Activated CD4-positive, alpha-beta T cell treated with anti-CD3 and anti-CD28 coated beads, Interleukin-2, amount 10 ng/mL, durations not matched to agents 24 days and 14 days (primary cell): ENCODE measurements at regions not wholly inside any gene's neighbourhood (a gene's known extent, or its start where the extent isn't known, plus 50 kb on each side); places are given as distances from the start of the nearest gene placed in this dataset.

Source experiments
- DNase-seq: peaks from one replicate; pipeline ENCODE4 v3.0.0; 2022
- H3K27ac Mint-ChIP-seq: one replicate; pipeline ENCODE4 v1.8.0; 2022; ENCODE audit warnings: mild to moderate bottlenecking, mixed read lengths
- H3K27me3 Mint-ChIP-seq: one replicate; pipeline ENCODE4 v1.8.0; 2022; ENCODE audit warnings: mixed read lengths
- H3K36me3 Mint-ChIP-seq: one replicate; pipeline ENCODE4 v1.8.0; 2022; ENCODE audit warnings: low read depth, mild to moderate bottlenecking, mixed read lengths
- H3K4me1 Mint-ChIP-seq: one replicate; pipeline ENCODE4 v1.8.0; 2021; ENCODE audit warnings: mixed read lengths
- H3K4me3 Mint-ChIP-seq: one replicate; pipeline ENCODE4 v1.8.0; 2022; ENCODE audit warnings: mild to moderate bottlenecking, moderate library complexity, mixed read lengths
- H3K9me3 Mint-ChIP-seq: one replicate; pipeline ENCODE4 v1.8.0; 2021; ENCODE audit warnings: mixed read lengths
- intact Hi-C: fragments of 100-400 bp; cut with micrococcal nuclease; formaldehyde crosslinking; loops from one replicate; pipeline ENCODE4 v1.15.1; 2023

- H3K36me3 Mint-ChIP-seq: no peaks in the 10 kb centered on the region
- no peak for DNase-seq
- intact Hi-C loops: no loop called here
- H3K9me3 Mint-ChIP-seq: no peaks in the 10 kb centered on the region
- H3K27me3 Mint-ChIP-seq: peaks cover 4% of the 10 kb centered on the region
- H3K4me3 Mint-ChIP-seq: no peak overlapping the region
- H3K4me1 Mint-ChIP-seq: no peaks in the 10 kb centered on the region
- H3K27ac Mint-ChIP-seq: no peak overlapping the region
Measured at GRCh38 chr6:113649880-113650609, 207.1 kb upstream of the MARCKS start.

- no peaks in the 10 kb centered on the region for H3K4me1 Mint-ChIP-seq
- no peak overlapping the region for H3K4me3 Mint-ChIP-seq
- intact Hi-C loops: no loop called here
- no peaks in the 10 kb centered on the region for H3K36me3 Mint-ChIP-seq
- H3K27me3 Mint-ChIP-seq: peaks cover 4% of the 10 kb centered on the region
- H3K27ac Mint-ChIP-seq: no peak overlapping the region
- no peak for DNase-seq
- no peaks in the 10 kb centered on the region for H3K9me3 Mint-ChIP-seq
Measured at GRCh38 chr6:113650610-113650979, 206.6 kb upstream of the MARCKS start.

- H3K9me3 Mint-ChIP-seq: no peaks in the 10 kb centered on the region
- no peak for DNase-seq
- peaks cover 4% of the 10 kb centered on the region for H3K27me3 Mint-ChIP-seq
- H3K4me1 Mint-ChIP-seq: no peaks in the 10 kb centered on the region
- intact Hi-C loops: no loop called here
- H3K27ac Mint-ChIP-seq: no peak overlapping the region
- no peak overlapping the region for H3K4me3 Mint-ChIP-seq
- H3K36me3 Mint-ChIP-seq: no peaks in the 10 kb centered on the region
Measured at GRCh38 chr6:113651120-113651519, 206.0 kb upstream of the MARCKS start.

GRCh38 chr6:113651920-113652319 is 205.2 kb upstream of the MARCKS start:
- Mint-ChIP-seq H3K4me3 (no peak overlapping the region), H3K36me3 (no peaks in the 10 kb centered on the region), H3K4me1 (no peaks in the 10 kb centered on the region), H3K27ac (no peak overlapping the region), H3K27me3 (peaks cover 4% of the 10 kb centered on the region), H3K9me3 (no peaks in the 10 kb centered on the region)
- intact Hi-C loops: no loop called here
- DNase-seq: no peak

GRCh38 chr6:113653275-113653674 is 203.9 kb upstream of the MARCKS start:
- Mint-ChIP-seq H3K4me3 (no peak overlapping the region), H3K27ac (no peak overlapping the region), H3K9me3 (no peaks in the 10 kb centered on the region), H3K4me1 (no peaks in the 10 kb centered on the region), H3K36me3 (no peaks in the 10 kb centered on the region), H3K27me3 (peaks cover 2% of the 10 kb centered on the region)
- intact Hi-C loops: no loop called here
- DNase-seq: no peak

- Mint-ChIP-seq H3K4me1 (no peaks in the 10 kb centered on the region), H3K27me3 (no peaks in the 10 kb centered on the region), H3K9me3 (no peaks in the 10 kb centered on the region), H3K27ac (no peak overlapping the region), H3K4me3 (no peak overlapping the region), H3K36me3 (no peaks in the 10 kb centered on the region)
- intact Hi-C loops: no loop called here
- no peak for DNase-seq
Measured at GRCh38 chr6:113654396-113654795, 202.7 kb upstream of the MARCKS start.

- Mint-ChIP-seq H3K36me3 (no peaks in the 10 kb centered on the region), H3K27ac (no peak overlapping the region)
- intact Hi-C loops: no loop called here
Measured at GRCh38 chr6:113655761-113656160, 201.4 kb upstream of the MARCKS start.

GRCh38 chr6:113659762-113660404 is 197.3 kb upstream of the MARCKS start:
- H3K27ac Mint-ChIP-seq: no peak overlapping the region
- H3K36me3 Mint-ChIP-seq: no peaks in the 10 kb centered on the region
- no peaks in the 10 kb centered on the region for H3K4me1 Mint-ChIP-seq
- H3K27me3 Mint-ChIP-seq: no peaks in the 10 kb centered on the region
- intact Hi-C loops: no loop called here
- DNase-seq: no peak
- no peak overlapping the region for H3K4me3 Mint-ChIP-seq
- no peaks in the 10 kb centered on the region for H3K9me3 Mint-ChIP-seq

More at GRCh38 chr6:113655761-113656160, 201.4 kb upstream of the MARCKS start:
- DNase-seq: no peak
- H3K27me3 Mint-ChIP-seq: no peaks in the 10 kb centered on the region
- no peaks in the 10 kb centered on the region for H3K4me1 Mint-ChIP-seq
- H3K9me3 Mint-ChIP-seq: no peaks in the 10 kb centered on the region
- no peak overlapping the region for H3K4me3 Mint-ChIP-seq

- intact Hi-C loops: no loop called here
- no peak overlapping the region for H3K27ac Mint-ChIP-seq
- no peaks in the 10 kb centered on the region for H3K4me1 Mint-ChIP-seq
- no peaks in the 10 kb centered on the region for H3K27me3 Mint-ChIP-seq
- DNase-seq: no peak
- no peaks in the 10 kb centered on the region for H3K9me3 Mint-ChIP-seq
- H3K36me3 Mint-ChIP-seq: no peaks in the 10 kb centered on the region
- no peak overlapping the region for H3K4me3 Mint-ChIP-seq
Measured at GRCh38 chr6:113660819-113661218, 196.3 kb upstream of the MARCKS start.

GRCh38 chr6:113662093-113662665 is 195.0 kb upstream of the MARCKS start:
- H3K9me3 Mint-ChIP-seq: no peaks in the 10 kb centered on the region
- intact Hi-C loops: no loop called here
- no peaks in the 10 kb centered on the region for H3K4me1 Mint-ChIP-seq
- DNase-seq: no peak
- no peaks in the 10 kb centered on the region for H3K27me3 Mint-ChIP-seq
- H3K27ac Mint-ChIP-seq: no peak overlapping the region
- no peak overlapping the region for H3K4me3 Mint-ChIP-seq
- no peaks in the 10 kb centered on the region for H3K36me3 Mint-ChIP-seq

- H3K36me3 Mint-ChIP-seq: no peaks in the 10 kb centered on the region
- H3K4me3 Mint-ChIP-seq: no peak overlapping the region
- H3K27ac Mint-ChIP-seq: no peak overlapping the region
- DNase-seq: no peak
- no peaks in the 10 kb centered on the region for H3K4me1 Mint-ChIP-seq
- intact Hi-C loops: no loop called here
- H3K9me3 Mint-ChIP-seq: no peaks in the 10 kb centered on the region
- H3K27me3 Mint-ChIP-seq: no peaks in the 10 kb centered on the region
Measured at GRCh38 chr6:113662688-113663333, 194.3 kb upstream of the MARCKS start.

- H3K9me3 Mint-ChIP-seq: no peaks in the 10 kb centered on the region
- DNase-seq: no peak
- intact Hi-C loops: no loop called here
- H3K27ac Mint-ChIP-seq: no peak overlapping the region
- H3K27me3 Mint-ChIP-seq: no peaks in the 10 kb centered on the region
- H3K4me1 Mint-ChIP-seq: no peaks in the 10 kb centered on the region
- no peaks in the 10 kb centered on the region for H3K36me3 Mint-ChIP-seq
- H3K4me3 Mint-ChIP-seq: no peak overlapping the region
Measured at GRCh38 chr6:113664909-113665308, 192.2 kb upstream of the MARCKS start.

GRCh38 chr6:113668641-113669408 is 188.3 kb upstream of the MARCKS start:
- no peaks in the 10 kb centered on the region for H3K36me3 Mint-ChIP-seq
- no peaks in the 10 kb centered on the region for H3K4me1 Mint-ChIP-seq
- DNase-seq: no peak
- H3K4me3 Mint-ChIP-seq: no peak overlapping the region
- no peaks in the 10 kb centered on the region for H3K9me3 Mint-ChIP-seq
- intact Hi-C loops: no loop called here
- H3K27ac Mint-ChIP-seq: no peak overlapping the region
- no peaks in the 10 kb centered on the region for H3K27me3 Mint-ChIP-seq

- no peak overlapping the region for H3K4me3 Mint-ChIP-seq
- H3K4me1 Mint-ChIP-seq: no peaks in the 10 kb centered on the region
- no peaks in the 10 kb centered on the region for H3K9me3 Mint-ChIP-seq
- intact Hi-C loops: no loop called here
- no peaks in the 10 kb centered on the region for H3K36me3 Mint-ChIP-seq
- no peak for DNase-seq
- H3K27ac Mint-ChIP-seq: no peak overlapping the region
- no peaks in the 10 kb centered on the region for H3K27me3 Mint-ChIP-seq
Measured at GRCh38 chr6:113669606-113670005, 187.5 kb upstream of the MARCKS start.
